Muscle of back (tissue), 3 donors: ENCODE measurements at regions not wholly inside any gene's neighbourhood (a gene's known extent, or its start where the extent isn't known, plus 50 kb on each side); places are given as distances from the start of the nearest gene placed in this dataset.
A peak's percentile ranks its signal among the peaks of the same experiment; 100 is the strongest.
"Not testable (repeated sequence)": the region's sequence is repeated elsewhere in the genome, so short reads cannot be mapped to it uniquely, and the experiment has no call there.

Source experiments
- DNase-seq, 3 donors: peaks; one replicate each; pipeline versions ENCODE4 v3.0.0 to v3.0.0-alpha.2; 2013

DNA sequence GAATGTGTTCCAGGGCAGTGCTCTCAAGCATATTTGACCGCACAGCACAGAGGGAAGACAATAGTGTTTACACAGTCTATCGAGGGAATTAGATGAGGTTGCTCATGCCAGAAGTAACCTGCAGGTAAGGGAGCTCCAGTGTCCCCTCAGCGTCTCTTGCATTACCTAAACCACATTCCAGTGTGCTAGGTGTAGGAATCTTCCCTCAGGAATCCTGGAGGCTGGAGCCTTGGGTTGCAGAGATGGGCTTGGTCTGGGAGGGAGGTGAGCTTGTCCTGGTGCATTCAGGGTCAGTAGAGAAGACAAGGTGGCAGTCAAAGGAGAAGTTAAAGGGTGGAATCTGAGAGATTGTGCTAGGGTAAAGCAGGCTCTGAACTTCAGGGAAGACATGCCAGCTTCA is 56.3 kb downstream of the SOX14 start:
- no peak for DNase-seq

- DNase-seq, result no peak
Observed at GRCh38 chr3:137835096-137835495, 71.0 kb downstream of the SOX14 start.

DNA sequence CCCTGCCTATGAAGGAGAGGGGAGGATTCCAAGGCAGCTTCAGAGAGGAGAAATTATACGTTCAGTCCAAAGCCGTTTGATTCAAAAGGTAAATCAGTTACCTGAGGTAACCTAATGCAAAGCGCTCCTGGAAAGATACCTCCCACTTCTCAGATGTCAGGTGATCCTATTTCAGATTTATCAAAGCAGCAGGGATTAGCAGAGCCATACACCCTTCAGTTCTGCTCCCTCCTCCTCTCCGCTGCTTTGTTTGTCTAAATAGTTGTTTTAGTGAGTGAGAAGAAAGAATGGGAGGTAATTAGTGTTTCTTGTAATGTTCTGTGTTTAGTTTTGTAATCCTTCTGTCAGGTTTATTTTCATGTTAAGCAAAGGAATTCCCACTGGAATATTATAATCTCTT is 81.1 kb downstream of the SOX14 start:
- DNase-seq, result no peak

GRCh38 chr3:137845666-137846065 is 81.6 kb downstream of the SOX14 start:
- no peak for DNase-seq

DNA sequence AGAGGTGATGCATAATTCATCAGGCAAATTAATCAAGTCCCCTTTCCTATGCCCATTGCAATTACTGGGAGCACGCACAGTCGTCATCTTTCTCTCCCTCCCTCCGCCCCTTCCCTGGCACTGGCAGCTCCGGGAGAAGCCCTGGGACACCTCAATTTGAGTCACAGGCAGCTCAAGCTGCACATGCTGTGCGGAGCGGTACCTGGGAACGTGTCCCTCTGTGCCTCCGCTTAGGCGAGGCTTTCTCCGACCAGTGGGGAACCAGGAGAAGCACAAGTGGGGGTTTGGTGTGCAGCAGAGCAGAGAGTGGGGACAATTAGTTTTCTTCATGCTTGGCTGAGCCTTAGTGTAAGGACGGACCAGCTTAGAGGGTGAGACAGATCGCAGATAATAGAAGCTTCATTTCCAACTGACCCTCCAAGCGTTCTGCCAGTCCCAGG is 88.3 kb downstream of the SOX14 start:
- no peak for DNase-seq

DNA sequence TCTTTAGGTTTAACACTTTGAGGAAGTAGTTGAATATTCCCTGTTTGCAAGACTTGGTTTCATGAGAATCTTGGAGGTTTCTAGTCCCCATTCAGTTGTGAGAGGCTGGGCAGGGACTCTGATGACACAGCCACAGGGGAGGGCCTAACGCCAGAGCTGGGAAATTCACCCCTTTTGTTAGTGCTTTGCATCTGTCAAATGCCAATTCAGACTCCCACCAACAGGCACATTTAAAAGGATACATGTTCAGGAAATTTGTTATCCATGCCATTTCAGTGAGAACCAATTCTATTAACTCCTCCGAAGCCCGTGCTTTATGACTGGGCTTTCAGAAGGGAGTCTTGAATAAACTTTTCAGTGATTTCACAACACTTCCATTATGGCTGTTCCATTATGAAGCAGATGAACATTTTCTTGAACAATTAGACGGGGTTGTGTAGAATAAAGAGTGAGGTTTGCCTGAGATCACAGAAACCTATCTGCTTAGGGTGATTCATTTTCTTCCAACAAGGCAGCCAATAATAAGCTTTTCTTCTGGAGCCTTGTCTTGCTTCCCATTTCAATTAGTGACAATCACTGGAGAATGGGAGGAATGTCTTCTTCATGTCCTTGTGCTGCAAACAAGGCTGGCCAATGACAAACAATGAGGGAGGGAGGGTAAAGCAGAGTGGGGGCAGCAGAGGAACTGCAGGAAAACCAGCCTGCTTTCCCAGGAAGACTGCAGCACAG is 90.6 kb downstream of the SOX14 start:
- no peak for DNase-seq

GRCh38 chr3:137866001-137866400 is 101.9 kb downstream of the SOX14 start:
- no peak for DNase-seq

DNA sequence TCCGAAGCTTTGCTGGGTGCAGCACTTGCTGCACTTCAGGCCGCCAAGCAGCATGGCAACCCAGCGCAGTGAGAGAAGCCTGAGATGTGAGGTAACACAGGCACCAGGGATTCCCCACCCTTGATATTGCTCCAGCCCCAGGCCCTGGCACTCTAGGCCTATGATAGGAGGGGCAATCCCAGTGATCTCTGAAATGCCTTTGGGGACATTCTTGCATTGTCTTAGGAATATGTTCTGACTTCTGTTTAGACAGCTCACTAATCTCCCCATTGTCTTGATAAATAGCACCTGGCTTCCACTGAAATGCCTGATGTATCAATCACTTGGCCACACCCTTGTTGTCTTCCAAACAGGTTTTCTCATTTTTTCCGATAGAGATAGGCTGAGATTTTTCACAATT is 102.8 kb downstream of the SOX14 start:
- no peak for DNase-seq

DNA sequence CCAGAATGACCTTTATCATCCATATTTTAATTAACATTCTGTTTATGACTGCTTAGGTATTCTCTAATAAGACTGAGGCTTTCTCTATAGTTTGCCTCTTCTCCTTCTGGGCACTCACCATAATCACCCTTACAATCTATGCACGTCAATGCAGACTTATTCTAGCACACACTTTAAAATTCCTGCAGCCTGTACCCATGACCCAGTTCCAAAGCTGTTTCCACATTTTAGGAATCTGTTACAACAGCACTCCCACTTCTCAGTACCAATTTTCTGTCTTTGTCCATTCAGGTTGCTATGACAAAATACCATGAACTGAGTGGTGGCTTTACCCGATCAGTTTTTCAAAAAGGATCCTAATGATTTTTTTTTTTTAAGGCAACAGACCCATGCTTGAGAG is 103.5 kb downstream of the SOX14 start:
- DNase-seq, result no peak

- no peak for DNase-seq
Observed at GRCh38 chr3:137869022-137869421, 104.9 kb downstream of the SOX14 start.

DNA sequence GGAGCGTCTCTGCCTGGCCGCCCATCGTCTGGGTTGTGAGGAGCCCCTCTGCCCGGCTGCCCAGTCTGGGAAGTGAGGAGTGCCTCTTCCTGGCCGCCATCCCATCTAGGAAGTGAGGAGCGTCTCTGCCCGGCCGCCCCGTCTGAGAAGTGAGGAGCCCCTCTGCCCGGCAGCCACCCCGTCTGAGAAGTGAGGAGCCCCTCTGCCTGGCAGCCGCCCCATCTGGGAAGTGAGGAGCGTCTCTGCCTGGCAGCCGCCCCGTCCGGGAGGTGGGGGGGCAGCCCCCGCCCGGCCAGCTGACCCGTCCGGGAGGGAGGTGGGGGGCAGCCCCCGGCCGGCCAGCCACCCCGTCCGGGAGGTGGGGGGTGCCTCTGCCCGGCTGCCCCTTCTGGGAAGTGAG is 108.5 kb downstream of the SOX14 start:
- not testable (repeated sequence) for DNase-seq

- not testable (repeated sequence) for DNase-seq
Observed at GRCh38 chr3:137896842-137897241, 113.1 kb upstream of the CLDN18 start.

DNA sequence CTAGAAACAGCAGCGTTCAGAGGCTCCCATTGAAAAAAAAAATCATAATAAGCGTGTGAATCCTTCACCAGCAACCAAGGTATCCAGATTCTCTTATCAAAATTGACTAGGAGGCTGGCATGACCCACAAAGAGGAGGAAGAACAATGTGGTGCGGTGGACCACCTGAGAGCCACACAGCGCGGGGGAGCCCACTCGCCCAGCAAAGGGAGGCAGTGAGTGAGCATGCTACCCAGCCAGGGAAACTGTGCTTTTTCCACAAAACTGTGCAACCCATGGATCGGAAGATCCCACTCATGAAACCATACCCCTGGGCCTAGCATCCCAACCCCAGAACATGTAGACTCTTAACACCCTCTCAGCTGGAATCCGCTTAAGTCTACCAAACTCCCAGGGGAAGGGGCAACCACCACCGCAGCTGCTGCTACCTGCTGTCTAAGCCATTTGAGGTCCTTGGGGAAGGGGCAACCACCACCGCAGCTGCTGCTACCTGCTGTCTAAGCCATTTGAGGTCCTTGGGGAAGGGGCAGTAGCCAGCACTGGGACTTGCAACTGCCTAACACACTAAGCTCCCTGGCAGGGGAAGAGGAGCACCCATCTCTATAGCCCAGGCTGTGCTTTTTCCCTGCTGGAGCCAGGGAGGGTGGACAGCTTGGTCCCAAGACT is 102.8 kb upstream of the CLDN18 start:
- no peak for DNase-seq

DNA sequence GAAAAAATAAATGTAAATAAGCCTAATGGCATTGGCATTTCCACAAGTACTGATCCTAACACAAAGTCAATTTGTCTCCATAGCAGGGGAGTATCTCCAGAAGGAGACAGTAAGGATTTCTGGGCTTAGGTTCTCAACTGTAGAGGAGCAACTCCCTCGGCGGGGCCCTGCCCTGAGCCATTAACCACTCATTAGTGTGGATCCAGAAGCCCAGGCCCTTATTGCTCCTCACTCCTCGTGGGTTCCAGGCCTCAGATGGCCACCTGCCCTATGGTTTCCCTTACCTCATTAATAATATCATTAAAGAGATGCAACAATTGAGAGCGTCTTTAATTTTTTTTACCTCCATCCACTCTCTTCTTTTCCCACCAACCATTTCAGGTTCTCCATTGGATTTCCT is 85.3 kb upstream of the CLDN18 start:
- DNase-seq, result no peak

GRCh38 chr3:137925080-137925479 is 84.9 kb upstream of the CLDN18 start:
- DNase-seq, result no peak

DNA sequence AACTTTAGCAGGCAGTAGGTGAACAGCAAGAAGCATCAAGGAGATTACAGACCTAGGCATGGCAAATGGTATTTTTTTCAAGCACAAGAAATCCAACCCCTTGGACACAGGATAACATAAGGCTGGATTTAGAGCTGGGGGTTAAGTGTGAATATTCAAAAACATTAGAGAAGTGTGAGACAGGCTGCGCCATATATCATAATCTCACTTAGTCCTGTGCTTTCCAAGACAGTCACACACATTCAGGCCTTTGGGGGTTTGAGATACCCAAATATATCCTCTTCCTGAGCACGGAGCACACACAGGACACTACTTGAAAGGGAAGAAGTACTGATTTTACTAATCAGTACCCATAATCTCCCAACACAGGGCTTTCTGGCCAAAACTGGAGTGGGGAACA is 83.0 kb upstream of the CLDN18 start:
- DNase-seq, result no peak

DNA sequence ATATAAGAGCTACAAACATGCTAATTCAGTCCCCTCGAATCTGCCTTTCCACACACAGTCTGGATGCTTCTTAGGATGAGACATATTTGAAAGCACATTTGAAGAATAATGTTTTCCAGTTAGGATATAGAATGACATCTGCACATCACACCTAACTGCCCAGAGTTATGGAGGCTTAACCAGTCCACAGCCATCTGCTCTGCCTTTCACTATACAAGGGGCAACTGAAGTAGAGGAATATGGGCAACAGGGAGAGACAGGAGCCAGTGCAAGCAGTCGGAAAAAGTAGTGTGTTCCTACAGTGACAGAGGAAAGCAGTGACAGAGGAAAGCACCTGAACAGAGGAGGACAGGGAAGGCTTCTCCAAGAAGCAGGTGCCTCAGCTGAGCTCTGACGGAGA is 79.0 kb upstream of the CLDN18 start:
- DNase-seq, result no peak

DNA sequence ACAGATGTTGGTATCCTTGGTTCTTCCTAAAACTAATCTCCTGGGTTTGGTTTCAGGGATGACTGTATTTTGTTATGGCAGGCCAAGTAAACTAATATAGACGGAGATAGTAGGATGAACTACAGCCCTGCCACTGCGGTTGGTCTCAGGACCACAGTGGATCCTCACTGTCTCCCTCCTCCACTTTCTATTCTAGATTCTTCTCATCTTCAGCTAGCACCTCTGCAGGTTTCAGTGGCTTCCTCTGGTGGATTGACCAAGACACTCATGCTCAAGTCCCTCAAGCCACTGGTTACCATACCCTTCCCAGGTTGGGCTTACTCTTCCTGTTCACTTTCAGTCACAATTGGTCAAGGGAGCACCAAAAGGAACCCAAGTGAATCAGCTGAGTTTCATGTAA is 71.1 kb upstream of the CLDN18 start:
- DNase-seq, result no peak

- DNase-seq, result no peak
Observed at GRCh38 chr3:137944593-137944992, 65.4 kb upstream of the CLDN18 start.

GRCh38 chr3:137946356-137946973 is 63.5 kb upstream of the CLDN18 start:
- DNase-seq, result peak; percentile 24 to 55 (median 48)

DNA sequence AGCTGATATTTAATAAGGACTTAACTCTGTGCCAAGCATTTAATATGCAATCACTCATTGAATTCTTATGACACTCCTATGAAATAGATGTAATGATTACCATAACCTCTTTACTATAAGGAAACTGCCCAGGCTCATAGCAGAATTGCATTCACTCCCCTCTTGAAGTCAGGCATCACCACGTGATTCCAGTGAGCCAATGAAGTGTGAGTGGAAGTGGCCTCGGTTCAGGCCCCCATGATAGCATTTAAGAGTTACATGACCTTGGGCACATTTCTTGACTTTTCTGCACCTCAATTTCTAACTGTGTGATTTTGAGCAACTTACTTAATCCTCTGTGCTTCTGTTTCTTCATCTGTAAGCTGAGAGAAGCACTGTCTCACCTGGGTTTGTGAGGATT is 62.8 kb upstream of the CLDN18 start:
- no peak for DNase-seq

DNA sequence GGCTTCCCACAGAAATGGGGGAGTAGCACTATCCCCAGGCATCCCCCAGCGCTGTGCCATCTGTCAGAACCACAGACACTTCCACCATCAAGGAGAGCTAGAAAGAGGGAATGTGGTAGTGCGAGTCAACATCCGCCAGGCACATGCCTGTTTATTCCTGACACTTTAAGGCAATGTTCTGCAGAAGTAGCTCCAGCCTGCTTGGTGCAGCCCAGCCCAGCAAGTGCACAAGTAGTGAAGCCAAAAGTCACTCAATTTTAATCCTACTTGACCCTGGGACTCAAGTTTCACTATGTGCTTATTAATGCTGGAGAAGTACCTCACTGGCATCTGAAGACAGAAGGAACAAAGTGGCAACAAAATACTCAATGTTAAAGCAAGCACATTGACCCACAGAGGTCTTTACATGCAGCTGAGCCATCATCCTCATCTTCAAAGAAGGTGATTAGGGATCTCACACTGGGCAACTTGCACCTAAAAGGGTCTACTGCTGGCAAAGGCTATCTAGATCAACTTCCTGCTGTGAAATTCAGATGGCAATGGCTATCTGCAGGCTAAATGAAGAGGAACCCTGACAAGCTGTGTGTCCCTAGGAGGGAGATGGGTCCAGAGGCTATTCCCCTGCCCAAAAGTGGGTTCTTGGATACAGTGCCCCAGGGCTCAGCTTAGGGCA is 61.4 kb upstream of the CLDN18 start:
- DNase-seq, result no peak

- DNase-seq, result no peak
Observed at GRCh38 chr3:137958636-137959035, 51.3 kb upstream of the CLDN18 start.
